ENCODE measurements at regions not wholly inside any gene's neighbourhood (a gene's known extent, or its start where the extent isn't known, plus 50 kb on each side); places are given as distances from the start of the nearest gene placed in this dataset.

- intact Hi-C loops (cut with micrococcal nuclease): no loop called here
- POLR2A ChIA-PET (ENCODE audit: unreplicated experiment): no interaction called here
These were observed 584.1 kb downstream of the INSC start for GRCh38 chr11:15698855-15699254.

GRCh38 chr11:15699978-15700377 lies 585.3 kb downstream of the INSC start:
- Histone ChIP-seq H3K4me1 (ENCODE audit: insufficient read depth, low read length) (no peaks in the 10 kb centered on the region), H3K79me2 (ENCODE audit: low read length) (no peaks in the 10 kb centered on the region), H2AFZ (ENCODE audit: low read length) (no peak overlapping the region), H3F3A (ENCODE audit: low read length, unreplicated experiment) (no peaks in the 10 kb centered on the region), H4K20me1 (ENCODE audit: low read length) (no peaks in the 10 kb centered on the region), H3K9ac (ENCODE audit: low read length) (no peak overlapping the region), H3K36me3 (ENCODE audit: low read depth, low read length) (no peaks in the 10 kb centered on the region), H3K4me3 (ENCODE audit: low read length) (no peak overlapping the region), H3K4me2 (ENCODE audit: low read length) (no peak overlapping the region), H3K27me3 (ENCODE audit: low read length) (no peaks in the 10 kb centered on the region), H3K9me2 (replicated peaks; ENCODE audit: low read length) (no peaks in the 10 kb centered on the region), H3K9me3 (ENCODE audit: low read length) (peaks cover 4% of the 10 kb centered on the region; the same call in 1 of the 2 replicates), H3K27ac (ENCODE audit: low read length) (no peak overlapping the region)
- intact Hi-C loops (cut with micrococcal nuclease): no loop called here
- DNase-seq (no peak), ATAC-seq (no peak)
- POLR2A ChIA-PET (ENCODE audit: unreplicated experiment): no interaction called here
- TF ChIP-seq CTCF (conservative IDR thresholded peaks at IDR 0.05; ENCODE audit: low read depth, low read length): no peak
- no peak for TF ChIP-seq EZH2phosphoT487 (IDR thresholded peaks at IDR 0.05; ENCODE audit: borderline replicate concordance, low read length)
- no peak for TF ChIP-seq EZH2 (IDR thresholded peaks at IDR 0.05; ENCODE audit: low read length, unreplicated experiment)
- no TSS peak for BruUV-seq (replicated peaks)
- CTCF ChIA-PET: no interaction called here

More at GRCh38 chr11:15698855-15699254, 584.1 kb downstream of the INSC start:
- CTCF ChIA-PET: no interaction called here
- no peak for DNase-seq
- TF ChIP-seq EZH2 (IDR thresholded peaks at IDR 0.05; ENCODE audit: low read length, unreplicated experiment): no peak
- no peak for TF ChIP-seq CTCF (conservative IDR thresholded peaks at IDR 0.05; ENCODE audit: low read depth, low read length)
- TF ChIP-seq EZH2phosphoT487 (IDR thresholded peaks at IDR 0.05; ENCODE audit: borderline replicate concordance, low read length): no peak
- Histone ChIP-seq H3K9ac (ENCODE audit: low read length) (no peak overlapping the region), H3K36me3 (ENCODE audit: low read depth, low read length) (no peaks in the 10 kb centered on the region), H3K4me2 (ENCODE audit: low read length) (no peak overlapping the region), H3K9me3 (ENCODE audit: low read length) (peaks cover 4% of the 10 kb centered on the region; the same call in 1 of the 2 replicates), H3K9me2 (replicated peaks; ENCODE audit: low read length) (no peaks in the 10 kb centered on the region), H3F3A (ENCODE audit: low read length, unreplicated experiment) (no peaks in the 10 kb centered on the region), H4K20me1 (ENCODE audit: low read length) (no peaks in the 10 kb centered on the region), H3K79me2 (ENCODE audit: low read length) (no peaks in the 10 kb centered on the region), H3K27ac (ENCODE audit: low read length) (no peak overlapping the region), H3K4me1 (ENCODE audit: insufficient read depth, low read length) (no peaks in the 10 kb centered on the region), H3K4me3 (ENCODE audit: low read length) (no peak overlapping the region), H3K27me3 (ENCODE audit: low read length) (no peaks in the 10 kb centered on the region), H2AFZ (ENCODE audit: low read length) (no peak overlapping the region)
- no peak for ATAC-seq
- BruUV-seq (replicated peaks): no TSS peak

- DNase-seq (no peak), ATAC-seq (no peak)
- TF ChIP-seq EZH2phosphoT487 (IDR thresholded peaks at IDR 0.05; ENCODE audit: borderline replicate concordance, low read length) (no peak), CTCF (conservative IDR thresholded peaks at IDR 0.05; ENCODE audit: low read depth, low read length) (no peak), EZH2 (IDR thresholded peaks at IDR 0.05; ENCODE audit: low read length, unreplicated experiment) (no peak)
- H3K4me3 ChIP-seq (ENCODE audit: low read length): no peak overlapping the region
- H4K20me1 ChIP-seq (ENCODE audit: low read length): no peaks in the 10 kb centered on the region
- intact Hi-C loops (cut with micrococcal nuclease): no loop called here
- no peaks in the 10 kb centered on the region for H3K9me2 ChIP-seq (replicated peaks; ENCODE audit: low read length)
- H3K36me3 ChIP-seq (ENCODE audit: low read depth, low read length): no peaks in the 10 kb centered on the region
- no peaks in the 10 kb centered on the region for H3F3A ChIP-seq (ENCODE audit: low read length, unreplicated experiment)
- H3K27ac ChIP-seq (ENCODE audit: low read length): no peak overlapping the region
- no peak overlapping the region for H3K4me2 ChIP-seq (ENCODE audit: low read length)
- H2AFZ ChIP-seq (ENCODE audit: low read length): no peak overlapping the region
- POLR2A ChIA-PET (ENCODE audit: unreplicated experiment): no interaction called here
- no peak overlapping the region for H3K9ac ChIP-seq (ENCODE audit: low read length)
- peaks cover 4% of the 10 kb centered on the region; the same call in 1 of the 2 replicates for H3K9me3 ChIP-seq (ENCODE audit: low read length)
- H3K79me2 ChIP-seq (ENCODE audit: low read length): no peaks in the 10 kb centered on the region
- CTCF ChIA-PET: no interaction called here
- no TSS peak for BruUV-seq (replicated peaks)
- H3K4me1 ChIP-seq (ENCODE audit: insufficient read depth, low read length): no peaks in the 10 kb centered on the region
- H3K27me3 ChIP-seq (ENCODE audit: low read length): no peaks in the 10 kb centered on the region
These were observed 585.7 kb downstream of the INSC start for GRCh38 chr11:15700456-15700855.
